ENCODE measurements at regions not wholly inside any gene's neighbourhood (a gene's known extent, or its start where the extent isn't known, plus 50 kb on each side); places are given as distances from the start of the nearest gene placed in this dataset.

DNA sequence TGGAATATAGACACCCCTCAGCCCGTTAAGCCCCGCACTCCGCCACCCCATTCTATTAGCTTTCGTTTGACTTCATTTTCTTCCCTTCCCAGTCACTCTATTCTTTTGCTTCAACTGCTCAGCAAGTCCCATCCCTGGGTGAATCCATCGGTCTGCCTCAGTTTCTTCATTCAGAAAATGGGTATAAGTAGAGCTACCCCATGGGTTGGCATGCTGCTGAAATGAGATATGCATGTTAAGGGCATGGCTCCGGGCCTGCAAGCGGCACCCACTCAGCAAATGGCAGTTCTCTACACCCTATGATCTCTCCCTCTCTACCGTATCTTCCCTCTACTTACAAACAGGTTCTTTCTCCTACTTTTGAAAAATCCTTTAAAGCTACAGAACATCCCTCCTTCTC, 87.8 kb upstream of the IRF2BP2 start:
- no peak for TF ChIP-seq EZH2phosphoT487 (IDR thresholded peaks at IDR 0.05; ENCODE audit: borderline replicate concordance, low read depth, low read length)
- TF ChIP-seq, protein P1, sequence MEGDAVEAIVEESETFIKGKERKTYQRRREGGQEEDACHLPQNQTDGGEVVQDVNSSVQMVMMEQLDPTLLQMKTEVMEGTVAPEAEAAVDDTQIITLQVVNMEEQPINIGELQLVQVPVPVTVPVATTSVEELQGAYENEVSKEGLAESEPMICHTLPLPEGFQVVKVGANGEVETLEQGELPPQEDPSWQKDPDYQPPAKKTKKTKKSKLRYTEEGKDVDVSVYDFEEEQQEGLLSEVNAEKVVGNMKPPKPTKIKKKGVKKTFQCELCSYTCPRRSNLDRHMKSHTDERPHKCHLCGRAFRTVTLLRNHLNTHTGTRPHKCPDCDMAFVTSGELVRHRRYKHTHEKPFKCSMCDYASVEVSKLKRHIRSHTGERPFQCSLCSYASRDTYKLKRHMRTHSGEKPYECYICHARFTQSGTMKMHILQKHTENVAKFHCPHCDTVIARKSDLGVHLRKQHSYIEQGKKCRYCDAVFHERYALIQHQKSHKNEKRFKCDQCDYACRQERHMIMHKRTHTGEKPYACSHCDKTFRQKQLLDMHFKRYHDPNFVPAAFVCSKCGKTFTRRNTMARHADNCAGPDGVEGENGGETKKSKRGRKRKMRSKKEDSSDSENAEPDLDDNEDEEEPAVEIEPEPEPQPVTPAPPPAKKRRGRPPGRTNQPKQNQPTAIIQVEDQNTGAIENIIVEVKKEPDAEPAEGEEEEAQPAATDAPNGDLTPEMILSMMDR (conservative IDR thresholded peaks at IDR 0.05; ENCODE audit: low read length): no peak

All from OCI-LY7 (cell line).